ENCODE measurements at regions not wholly inside any gene's neighbourhood (a gene's known extent, or its start where the extent isn't known, plus 50 kb on each side); places are given as distances from the start of the nearest gene placed in this dataset.

DNA sequence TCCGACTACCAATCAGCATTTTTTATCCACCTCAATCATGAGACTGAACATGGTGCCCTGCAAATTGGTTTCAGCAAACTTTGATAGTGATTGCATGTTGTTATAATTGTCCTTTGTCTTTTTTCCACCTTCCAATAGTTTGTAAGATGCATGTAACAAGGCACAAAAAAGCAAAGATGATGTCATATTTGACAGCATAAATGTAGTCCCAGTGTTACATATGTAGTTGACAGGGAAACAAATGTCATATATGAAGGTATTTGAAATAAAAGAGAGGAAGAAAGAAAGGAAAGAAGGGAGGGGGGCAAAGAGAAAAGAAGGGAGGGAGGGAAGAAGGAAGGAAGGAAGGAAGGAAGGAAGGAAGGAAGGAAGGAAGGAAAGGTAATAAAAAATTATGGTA is 441.7 kb upstream of the CPEB2 start:
- TF ChIP-seq CTCF (IDR thresholded peaks at IDR 0.05; ENCODE audit: low read depth, low read length, poor library complexity, severe bottlenecking) (no peak), EZH2phosphoT487 (IDR thresholded peaks at IDR 0.05; ENCODE audit: borderline replicate concordance, low read length) (no peak)

All from DOHH2 (cell line).